ENCODE measurements at regions not wholly inside any gene's neighbourhood (a gene's known extent, or its start where the extent isn't known, plus 50 kb on each side); places are given as distances from the start of the nearest gene placed in this dataset.

DNA sequence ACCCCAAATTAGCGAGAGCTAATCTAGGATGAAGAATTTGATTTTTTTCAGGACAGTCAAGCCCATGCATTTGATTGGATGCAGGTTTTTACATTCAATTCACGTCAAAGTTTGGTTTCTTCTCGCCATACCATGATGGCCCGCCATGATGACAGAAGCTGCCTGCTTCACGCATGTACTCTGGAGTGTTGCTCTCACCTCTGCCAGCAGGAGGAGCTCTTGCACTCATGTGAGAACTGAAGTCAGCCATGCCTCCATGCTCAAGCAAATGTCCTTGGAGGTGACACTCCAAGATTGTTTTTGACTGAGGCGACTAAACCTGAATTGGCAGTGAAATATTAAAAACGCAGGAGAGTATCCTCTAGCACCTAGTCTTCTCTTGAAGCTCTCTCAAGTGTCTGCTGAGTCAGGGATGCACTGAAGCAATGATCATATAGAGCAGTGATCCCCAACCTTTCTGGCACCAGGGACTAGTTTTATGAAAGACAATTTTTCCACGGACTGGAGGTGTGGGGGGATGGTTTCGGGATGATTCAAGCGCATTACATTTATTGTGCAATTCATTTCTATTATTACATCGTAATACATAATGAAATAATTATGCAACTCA lies 120.9 kb downstream of the SAMMSON start:
- TF ChIP-seq, protein P1, sequence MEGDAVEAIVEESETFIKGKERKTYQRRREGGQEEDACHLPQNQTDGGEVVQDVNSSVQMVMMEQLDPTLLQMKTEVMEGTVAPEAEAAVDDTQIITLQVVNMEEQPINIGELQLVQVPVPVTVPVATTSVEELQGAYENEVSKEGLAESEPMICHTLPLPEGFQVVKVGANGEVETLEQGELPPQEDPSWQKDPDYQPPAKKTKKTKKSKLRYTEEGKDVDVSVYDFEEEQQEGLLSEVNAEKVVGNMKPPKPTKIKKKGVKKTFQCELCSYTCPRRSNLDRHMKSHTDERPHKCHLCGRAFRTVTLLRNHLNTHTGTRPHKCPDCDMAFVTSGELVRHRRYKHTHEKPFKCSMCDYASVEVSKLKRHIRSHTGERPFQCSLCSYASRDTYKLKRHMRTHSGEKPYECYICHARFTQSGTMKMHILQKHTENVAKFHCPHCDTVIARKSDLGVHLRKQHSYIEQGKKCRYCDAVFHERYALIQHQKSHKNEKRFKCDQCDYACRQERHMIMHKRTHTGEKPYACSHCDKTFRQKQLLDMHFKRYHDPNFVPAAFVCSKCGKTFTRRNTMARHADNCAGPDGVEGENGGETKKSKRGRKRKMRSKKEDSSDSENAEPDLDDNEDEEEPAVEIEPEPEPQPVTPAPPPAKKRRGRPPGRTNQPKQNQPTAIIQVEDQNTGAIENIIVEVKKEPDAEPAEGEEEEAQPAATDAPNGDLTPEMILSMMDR (conservative IDR thresholded peaks at IDR 0.05; ENCODE audit: low read depth, low read length), result peak; percentile 95
- no peak overlapping the region for H3K4me3 ChIP-seq (ENCODE audit: low read depth, low read length)
- DNase-seq (ENCODE audit: low read depth), result peak; percentile 88

DNA sequence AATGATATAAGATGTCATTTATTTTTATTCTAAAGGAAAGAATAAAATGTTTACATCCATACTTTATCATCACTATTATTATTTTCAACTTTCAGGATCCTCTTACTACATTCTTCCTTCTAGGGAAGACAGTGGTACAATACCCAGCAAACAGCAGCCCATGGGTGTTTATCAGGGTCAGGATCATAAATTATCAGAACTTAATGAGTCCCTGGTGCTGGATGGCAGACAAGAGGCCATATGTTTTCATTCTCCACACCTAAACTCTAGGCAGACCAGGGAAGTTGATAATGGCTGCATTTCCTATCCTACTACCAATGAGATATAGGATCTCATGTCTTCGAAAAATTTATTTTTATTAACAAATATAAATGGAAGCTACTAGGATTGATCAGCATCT lies 127.7 kb downstream of the SAMMSON start:
- no peak overlapping the region for H3K4me3 ChIP-seq (ENCODE audit: low read depth, low read length)
- TF ChIP-seq, protein P1 (conservative IDR thresholded peaks at IDR 0.05; ENCODE audit: low read depth, low read length), result no peak
- DNase-seq (ENCODE audit: low read depth), result no peak

DNA sequence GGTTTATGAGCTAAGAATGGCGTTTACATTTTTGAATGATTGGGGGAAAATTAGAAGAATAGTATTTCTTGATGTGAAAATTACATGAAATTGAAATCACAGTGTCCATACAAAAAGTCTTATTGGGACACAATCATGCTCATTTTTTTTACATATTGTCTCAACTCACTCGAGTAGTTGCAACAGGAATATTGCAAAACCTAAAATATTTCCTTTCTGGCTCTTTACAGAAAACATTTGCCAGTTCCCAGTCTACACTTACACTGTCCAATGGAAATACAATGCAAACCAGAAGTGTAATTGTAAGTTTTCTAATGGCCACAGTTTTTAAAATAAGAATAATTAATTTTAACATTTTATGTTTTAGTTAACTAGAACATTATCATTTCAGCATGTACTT lies 137.8 kb downstream of the SAMMSON start:
- DNase-seq (ENCODE audit: low read depth), result peak; percentile 21
- TF ChIP-seq, protein P1 (conservative IDR thresholded peaks at IDR 0.05; ENCODE audit: low read depth, low read length), result no peak
- H3K4me3 ChIP-seq (ENCODE audit: low read depth, low read length), result no peak overlapping the region

DNA sequence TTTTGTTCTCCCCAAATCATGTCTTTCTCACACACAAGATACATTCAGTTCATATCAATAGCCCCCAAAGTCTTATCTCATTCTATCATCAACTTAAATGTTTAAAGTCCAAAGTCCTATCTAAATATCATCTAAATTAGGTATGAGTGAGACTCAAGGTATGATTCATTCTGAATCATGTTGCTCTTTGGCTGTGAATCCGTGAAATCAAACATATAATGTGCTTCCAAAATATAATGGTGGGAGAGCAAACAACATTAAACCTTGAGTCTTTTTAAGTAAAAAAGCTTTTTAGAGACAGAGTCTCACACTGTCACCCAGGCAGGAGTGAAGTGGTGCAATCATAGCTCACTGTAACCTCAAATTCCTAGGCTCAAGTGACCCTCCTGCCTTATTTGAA lies 139.1 kb downstream of the SAMMSON start:
- TF ChIP-seq, protein P1 (conservative IDR thresholded peaks at IDR 0.05; ENCODE audit: low read depth, low read length), result no peak
- no peak overlapping the region for H3K4me3 ChIP-seq (ENCODE audit: low read depth, low read length)
- no peak for DNase-seq (ENCODE audit: low read depth)
